Fibroblast of villous mesenchyme (primary cell): ENCODE measurements at regions not wholly inside any gene's neighbourhood (a gene's known extent, or its start where the extent isn't known, plus 50 kb on each side); places are given as distances from the start of the nearest gene placed in this dataset.

ENCODE experiments used
- DNase-seq: peaks from one replicate; pipeline ENCODE4 v3.0.0-alpha.2; 2010; ENCODE audit warnings: low read depth
- H3K4me3 ChIP-seq: 2 replicates; pipeline ENCODE4 v1.5.1; 2011; ENCODE audit warnings: low read depth, mild to moderate bottlenecking, low read length
- TF ChIP-seq, protein P1 (sequence below): IDR thresholded peaks from 2 replicates; pipeline ENCODE4 v1.5.1; 2012; ENCODE audit warnings: low read depth, mild to moderate bottlenecking, low read length; ENCODE audit not compliant: insufficient read depth

DNA sequence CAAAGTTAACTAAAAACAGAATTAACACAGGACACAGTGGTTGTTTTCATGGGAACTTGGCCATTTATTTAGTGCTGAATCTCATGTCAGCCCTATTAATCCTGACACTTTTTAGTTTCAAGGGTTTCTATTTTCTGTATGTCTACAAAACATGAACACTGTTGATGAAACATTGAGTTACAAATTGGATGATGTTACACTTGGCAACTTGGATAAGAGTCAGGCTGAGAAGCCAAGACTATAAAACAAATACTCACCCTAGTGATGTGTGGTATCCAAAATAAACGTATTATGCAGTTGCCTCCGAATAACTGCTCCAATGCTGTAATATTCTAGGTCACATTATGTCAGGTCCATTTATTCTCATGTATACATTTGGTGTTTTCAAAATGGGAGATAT, 349.6 kb downstream of the ZIC1 start:
- DNase-seq = peak; percentile 8
- TF ChIP-seq, protein P1, sequence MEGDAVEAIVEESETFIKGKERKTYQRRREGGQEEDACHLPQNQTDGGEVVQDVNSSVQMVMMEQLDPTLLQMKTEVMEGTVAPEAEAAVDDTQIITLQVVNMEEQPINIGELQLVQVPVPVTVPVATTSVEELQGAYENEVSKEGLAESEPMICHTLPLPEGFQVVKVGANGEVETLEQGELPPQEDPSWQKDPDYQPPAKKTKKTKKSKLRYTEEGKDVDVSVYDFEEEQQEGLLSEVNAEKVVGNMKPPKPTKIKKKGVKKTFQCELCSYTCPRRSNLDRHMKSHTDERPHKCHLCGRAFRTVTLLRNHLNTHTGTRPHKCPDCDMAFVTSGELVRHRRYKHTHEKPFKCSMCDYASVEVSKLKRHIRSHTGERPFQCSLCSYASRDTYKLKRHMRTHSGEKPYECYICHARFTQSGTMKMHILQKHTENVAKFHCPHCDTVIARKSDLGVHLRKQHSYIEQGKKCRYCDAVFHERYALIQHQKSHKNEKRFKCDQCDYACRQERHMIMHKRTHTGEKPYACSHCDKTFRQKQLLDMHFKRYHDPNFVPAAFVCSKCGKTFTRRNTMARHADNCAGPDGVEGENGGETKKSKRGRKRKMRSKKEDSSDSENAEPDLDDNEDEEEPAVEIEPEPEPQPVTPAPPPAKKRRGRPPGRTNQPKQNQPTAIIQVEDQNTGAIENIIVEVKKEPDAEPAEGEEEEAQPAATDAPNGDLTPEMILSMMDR = no peak
- H3K4me3 ChIP-seq = no peak overlapping the region

GRCh38 chr3:147760085-147760484, 350.9 kb downstream of the ZIC1 start:
- DNase-seq = no peak
- H3K4me3 ChIP-seq = no peak overlapping the region
- TF ChIP-seq, protein P1 = no peak

DNA sequence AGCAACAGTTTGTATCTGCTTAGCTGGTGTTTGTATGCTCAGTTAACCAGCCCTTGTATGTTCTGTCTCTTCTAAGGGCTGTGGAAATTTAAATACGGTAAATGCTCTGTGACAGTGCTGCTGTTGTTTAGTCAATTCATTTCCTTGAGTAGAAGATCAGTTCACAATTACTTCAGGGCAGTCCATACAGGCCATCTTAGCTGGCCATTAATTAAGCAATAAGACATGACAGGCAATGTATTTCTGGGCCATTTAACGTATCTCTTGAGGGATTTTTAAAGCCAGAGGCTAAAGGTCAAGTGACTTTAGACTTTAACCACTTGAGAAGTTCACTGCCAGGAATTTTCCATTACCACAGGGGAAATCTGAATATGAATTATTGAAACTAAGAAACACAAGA, 351.8 kb downstream of the ZIC1 start:
- DNase-seq = no peak
- H3K4me3 ChIP-seq = no peak overlapping the region
- TF ChIP-seq, protein P1 = no peak

DNA sequence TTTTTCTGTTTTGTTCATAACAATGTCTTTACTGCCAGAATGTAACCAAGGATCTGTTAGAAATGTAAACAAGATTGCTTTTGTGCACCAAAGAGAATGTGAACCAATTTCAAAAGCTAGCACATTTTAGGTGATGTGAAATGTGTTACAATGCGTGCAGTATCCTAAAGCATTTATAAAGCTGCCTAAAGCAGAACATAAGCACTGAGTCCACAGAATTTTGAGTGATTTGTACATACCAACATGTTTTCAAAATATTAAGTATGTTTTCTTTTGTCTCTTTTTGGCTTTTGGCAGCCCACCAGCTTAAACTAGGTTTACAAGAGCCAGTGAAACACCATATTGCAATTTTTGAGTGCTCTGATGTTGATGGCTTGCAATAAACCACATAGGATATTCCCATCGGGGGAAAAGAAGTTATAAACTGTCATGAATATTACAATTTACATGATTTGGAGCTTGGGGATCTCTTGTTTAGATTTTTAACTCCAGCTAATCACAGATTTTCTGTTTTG, 364.0 kb downstream of the ZIC1 start:
- DNase-seq = peak; percentile 1

DNA sequence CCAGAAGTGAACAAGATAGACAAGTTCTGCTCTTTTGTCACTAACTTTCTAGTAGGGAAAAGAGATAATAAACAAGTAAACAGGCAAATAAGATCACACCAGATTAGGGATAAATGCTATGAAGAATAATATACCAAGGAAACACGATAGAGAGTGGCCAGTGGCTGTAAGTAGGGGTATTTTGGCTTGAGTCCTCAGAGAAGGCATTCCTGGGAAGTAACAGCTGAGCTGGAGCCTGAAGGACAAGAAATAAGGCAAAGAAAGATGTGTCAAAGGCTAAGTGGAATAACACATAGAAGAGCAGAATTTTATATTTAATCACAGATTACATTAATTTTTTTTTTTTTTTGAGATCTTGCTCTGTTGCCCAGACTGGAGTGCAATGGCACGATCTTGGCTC, 366.2 kb downstream of the ZIC1 start:
- TF ChIP-seq, protein P1 = no peak
- no peak for DNase-seq
- no peak overlapping the region for H3K4me3 ChIP-seq

More for the DNA sequence above, 364.0 kb downstream of the ZIC1 start:
- H3K4me3 ChIP-seq = no peak overlapping the region
- TF ChIP-seq, protein P1 = no peak

DNA sequence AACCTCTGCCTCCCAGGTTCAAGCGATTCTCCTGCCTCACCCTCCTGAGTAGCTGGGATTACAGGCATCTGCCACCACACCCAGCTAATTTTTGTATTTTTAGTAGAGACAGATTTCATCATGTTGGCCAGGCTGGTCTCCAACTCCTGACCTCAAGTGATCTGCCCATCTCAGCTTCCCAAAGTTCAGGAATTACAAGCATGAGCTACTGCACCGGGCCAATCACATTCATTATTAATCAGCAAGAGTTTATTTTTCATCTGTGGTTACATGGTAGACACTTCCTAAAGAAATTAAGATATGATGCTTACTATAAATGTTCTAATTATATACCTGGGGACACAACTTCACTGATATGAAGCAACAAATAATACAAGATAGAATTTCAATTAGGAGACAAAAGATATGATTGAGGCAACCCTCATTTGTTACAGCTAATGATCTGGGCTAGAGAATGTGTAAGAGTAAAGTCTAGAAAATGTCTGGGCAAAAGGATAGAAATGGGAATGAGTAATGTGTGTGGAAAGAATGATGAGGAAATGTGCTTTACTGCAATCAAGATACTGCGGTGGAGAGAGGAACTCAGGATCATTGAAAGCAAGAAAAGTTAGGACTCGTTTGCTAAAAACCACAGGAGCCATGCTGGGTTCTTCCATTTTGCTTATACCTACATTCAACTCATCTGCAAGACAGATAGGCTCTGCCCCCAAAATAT, 366.8 kb downstream of the ZIC1 start:
- H3K4me3 ChIP-seq = no peak overlapping the region
- TF ChIP-seq, protein P1 = no peak
- no peak for DNase-seq

DNA sequence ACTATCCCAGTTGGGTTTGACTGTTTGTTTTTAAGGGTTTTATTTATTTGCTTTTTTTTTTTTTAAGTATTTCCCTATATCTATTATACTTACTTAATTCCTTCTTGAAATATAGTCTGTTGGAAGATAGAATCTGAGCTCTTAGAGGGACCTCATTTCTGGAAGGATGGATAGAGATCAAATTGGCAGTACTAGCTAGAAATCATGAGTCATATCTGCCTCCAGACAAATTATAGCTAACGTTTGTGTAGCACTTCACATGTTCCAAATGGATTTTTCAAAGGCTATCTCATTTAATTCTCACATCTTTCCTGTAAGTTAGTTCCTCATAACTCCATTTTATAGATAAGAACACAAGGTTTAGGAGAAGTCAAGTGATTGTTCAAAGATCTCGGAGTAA, 384.7 kb downstream of the ZIC1 start:
- no peak overlapping the region for H3K4me3 ChIP-seq
- DNase-seq = no peak
- TF ChIP-seq, protein P1 = no peak
